T-cell (primary cell): ENCODE measurements at regions not wholly inside any gene's neighbourhood (a gene's known extent, or its start where the extent isn't known, plus 50 kb on each side); places are given as distances from the start of the nearest gene placed in this dataset.
"Not testable (repeated sequence)": the region's sequence is repeated elsewhere in the genome, so short reads cannot be mapped to it uniquely, and the experiment has no call there.

Source experiments
- ATAC-seq, 4 experiments: fragments of 200-7000 bp in 3 of 4; fragments of 150-1000 bp in 1 of 4; cut with Tn5 transposase; replicated peaks in 1 of 4; 1 replicate in 3 of 4; 2 replicates in 1 of 4; pipeline ENCODE4 v1.10.0; 2021; ENCODE audit warnings: moderate library complexity in 3 of 4, mild to moderate bottlenecking in 2 of 4, moderate number of reproducible peaks in 1 of 4
- CTCF ChIA-PET, 2 donors: fragments of 300-600 bp; sonication (Branson Sonifier 250); formaldehyde crosslinking; loops; one replicate each; lab custom pipeline; 2022; ENCODE audit warnings: antibody characterized with exemption in 2 of 2; lab: Charles Lee
- POLR2A ChIA-PET, 2 donors: fragments of 300-600 bp; sonication (Branson Sonifier 250); formaldehyde crosslinking; loops; one replicate each; lab custom pipeline; 2022; ENCODE audit warnings: antibody characterized with exemption in 2 of 2; lab: Charles Lee
- DNase-seq, 35 experiments: peaks; one replicate each; pipeline versions ENCODE4 v3.0.0 to v3.0.0-alpha.2; 2013 to 2023
- H3K27ac ChIP-seq: one replicate; pipeline ENCODE4 v1.5.1; 2013; ENCODE audit warnings: low read length
- H3K27me3 ChIP-seq, 2 experiments: replicated peaks in 1 of 2; 1 replicate in 1 of 2; 2 replicates in 1 of 2; pipeline versions ENCODE4 v1.6.1 to v1.7.0; 2013; ENCODE audit warnings: low read length in 1 of 2, mixed read lengths in 1 of 2; ENCODE audit not compliant: control insufficient read depth in 2 of 2, insufficient read depth in 2 of 2; ENCODE audit errors: extremely low read depth in 1 of 2
- H3K36me3 ChIP-seq, 2 donors: 1 replicate in 1 of 2; 2 replicates in 1 of 2; pipeline versions ENCODE4 v1.6.1 to v1.7.0; 2013; ENCODE audit warnings: low read length in 1 of 2; ENCODE audit not compliant: control insufficient read depth in 2 of 2, insufficient read depth in 1 of 2; ENCODE audit errors: extremely low read depth in 1 of 2
- H3K4me1 ChIP-seq, 2 experiments: 1 replicate in 1 of 2; 2 replicates in 1 of 2; pipeline versions ENCODE4 v1.6.1 to v1.7.0; 2013; ENCODE audit warnings: low read length in 2 of 2, mixed read lengths in 1 of 2; ENCODE audit not compliant: insufficient read depth in 2 of 2, control insufficient read depth in 1 of 2; ENCODE audit errors: extremely low read depth in 1 of 2
- H3K4me3 ChIP-seq, 2 donors: 1 replicate in 1 of 2; 2 replicates in 1 of 2; pipeline versions ENCODE4 v1.5.1 to v1.7.0; 2013; ENCODE audit warnings: mild to moderate bottlenecking in 2 of 2, low read length in 1 of 2, moderate library complexity in 1 of 2; ENCODE audit not compliant: control insufficient read depth in 1 of 2; ENCODE audit errors: extremely low read depth in 1 of 2
- H3K9me3 ChIP-seq: 2 replicates; pipeline ENCODE4 v1.7.0; 2013
- H3K27ac Mint-ChIP-seq, 2 donors: one replicate each; pipeline ENCODE4 v1.8.0; 2020 to 2021; ENCODE audit warnings: mild to moderate bottlenecking in 2 of 2, mixed read lengths in 2 of 2
- H3K27me3 Mint-ChIP-seq, 2 donors: one replicate each; pipeline ENCODE4 v1.8.0; 2021 to 2022; ENCODE audit warnings: mixed read lengths in 2 of 2
- H3K36me3 Mint-ChIP-seq: one replicate; pipeline ENCODE4 v1.8.0; 2021; ENCODE audit warnings: mixed read lengths
- H3K4me1 Mint-ChIP-seq, 3 donors: one replicate each; pipeline ENCODE4 v1.8.0; 2020 to 2022; ENCODE audit warnings: mixed read lengths in 3 of 3, mild to moderate bottlenecking in 1 of 3
- H3K4me3 Mint-ChIP-seq, 3 donors: one replicate each; pipeline ENCODE4 v1.8.0; 2020 to 2022; ENCODE audit warnings: mild to moderate bottlenecking in 3 of 3, mixed read lengths in 3 of 3, moderate library complexity in 3 of 3
- H3K9me3 Mint-ChIP-seq, 3 donors: one replicate each; pipeline ENCODE4 v1.8.0; 2020 to 2022; ENCODE audit warnings: mixed read lengths in 3 of 3
- WGBS: methylation state at CpG from one replicate; pipeline ENCODE4 v1.1.5; 2013; ENCODE audit warnings: missing lambda C conversion rate; ENCODE audit not compliant: insufficient coverage; 5-methylcytosine and 5-hydroxymethylcytosine counted together

GRCh38 chr21:28126521-28127174, 866.0 kb downstream of the LTN1 start:
- H3K36me3 ChIP-seq: no peaks in the 10 kb centered on the region
- no peaks in the 10 kb centered on the region for H3K9me3 ChIP-seq
- ChIA-PET POLR2A (no interaction called here), CTCF (no interaction called here)
- no peaks in the 10 kb centered on the region for H3K4me1 ChIP-seq
- H3K27me3 ChIP-seq: peaks cover 0 to 2% of the 10 kb centered on the region in 2 experiments
- ATAC-seq: no peak
- DNase-seq: no peak
- no peak overlapping the region for H3K27ac ChIP-seq
- no peaks in the 10 kb centered on the region for H3K4me1 Mint-ChIP-seq
- peaks cover 1 to 10% (median 6%) of the 10 kb centered on the region in 3 donors for H3K9me3 Mint-ChIP-seq
- no peak overlapping the region for H3K4me3 ChIP-seq
- no peak overlapping the region for H3K4me3 Mint-ChIP-seq
- H3K27me3 Mint-ChIP-seq: no peaks in the 10 kb centered on the region
- H3K36me3 Mint-ChIP-seq: no peaks in the 10 kb centered on the region
- WGBS: no CpG with 5 or more reads among the region's 1 CpG
- no peak overlapping the region for H3K27ac Mint-ChIP-seq

- no peak for ATAC-seq
- ChIA-PET POLR2A (no interaction called here), CTCF (no interaction called here)
- no peak overlapping the region for H3K27ac ChIP-seq
- H3K9me3 ChIP-seq: no peaks in the 10 kb centered on the region
- Mint-ChIP-seq H3K4me1 (no peaks in the 10 kb centered on the region), H3K36me3 (no peaks in the 10 kb centered on the region), H3K27ac (no peak overlapping the region), H3K27me3 (no peaks in the 10 kb centered on the region), H3K9me3 (peaks cover 0 to 14% (median 0%) of the 10 kb centered on the region in 3 donors), H3K4me3 (no peak overlapping the region)
- no peaks in the 10 kb centered on the region for H3K4me1 ChIP-seq
- no peaks in the 10 kb centered on the region for H3K36me3 ChIP-seq
- no CpG with 5 or more reads among the region's 2 CpGs for WGBS
- no peak for DNase-seq
- no peak overlapping the region for H3K4me3 ChIP-seq
- H3K27me3 ChIP-seq: no peaks in the 10 kb centered on the region
Measured at GRCh38 chr21:28124541-28124940, 868.1 kb downstream of the LTN1 start.

- Mint-ChIP-seq H3K27ac (no peak overlapping the region), H3K36me3 (no peaks in the 10 kb centered on the region), H3K27me3 (no peaks in the 10 kb centered on the region), H3K4me1 (no peaks in the 10 kb centered on the region), H3K9me3 (peaks cover 3 to 11% (median 4%) of the 10 kb centered on the region in 3 donors), H3K4me3 (no peak overlapping the region)
- Histone ChIP-seq H3K36me3 (no peaks in the 10 kb centered on the region), H3K9me3 (no peaks in the 10 kb centered on the region), H3K27ac (no peak overlapping the region), H3K4me1 (no peaks in the 10 kb centered on the region), H3K4me3 (no peak overlapping the region), H3K27me3 (no peaks in the 10 kb centered on the region)
- POLR2A ChIA-PET: no interaction called here
- CTCF ChIA-PET: no interaction called here
- 94% methylated on average over 2 of the region's 3 CpGs for WGBS
- no peak for DNase-seq
- no peak for ATAC-seq
Measured at GRCh38 chr21:28118570-28118969, 874.1 kb downstream of the LTN1 start.

- H3K4me3 Mint-ChIP-seq, H3K36me3 Mint-ChIP-seq, H3K27ac Mint-ChIP-seq, H3K27me3 Mint-ChIP-seq, DNase-seq, H3K27me3 ChIP-seq, H3K27ac ChIP-seq, H3K36me3 ChIP-seq, ATAC-seq, H3K4me1 Mint-ChIP-seq, H3K9me3 ChIP-seq, H3K4me1 ChIP-seq, H3K4me3 ChIP-seq: not testable (repeated sequence)
- H3K9me3 Mint-ChIP-seq: peaks cover 4 to 14% (median 5%) of the 10 kb centered on the region in 3 donors
- ChIA-PET CTCF (interaction anchor here in 1 of 2 donors (1.2 kb wide), 1 partner anchor 491 kb away, joined by 4 read pairs; no protein-coding TSS in a partner anchor), POLR2A (interaction anchor here in 1 of 2 donors (0.6 kb wide), 1 partner anchor 115 kb away, joined by 3 read pairs; no protein-coding TSS in a partner anchor)
- WGBS: 62% methylated on average over 2 of the region's 5 CpGs
Measured at GRCh38 chr21:28114986-28115385, 877.7 kb downstream of the LTN1 start.

GRCh38 chr21:28113718-28114117, 879.0 kb downstream of the LTN1 start:
- Histone ChIP-seq H3K4me1 (no peaks in the 10 kb centered on the region), H3K27me3 (no peaks in the 10 kb centered on the region), H3K27ac (no peak overlapping the region), H3K36me3 (no peaks in the 10 kb centered on the region), H3K4me3 (no peak overlapping the region), H3K9me3 (peaks cover 2% of the 10 kb centered on the region)
- CTCF ChIA-PET: no interaction called here
- H3K36me3 Mint-ChIP-seq: no peaks in the 10 kb centered on the region
- POLR2A ChIA-PET: no interaction called here
- H3K4me3 Mint-ChIP-seq: no peak overlapping the region
- H3K27ac Mint-ChIP-seq: no peak overlapping the region
- DNase-seq (no peak), ATAC-seq (no peak)
- no peaks in the 10 kb centered on the region for H3K4me1 Mint-ChIP-seq
- H3K9me3 Mint-ChIP-seq: peaks cover 5 to 10% (median 6%) of the 10 kb centered on the region in 3 donors
- no peaks in the 10 kb centered on the region for H3K27me3 Mint-ChIP-seq

GRCh38 chr21:28112511-28112910, 880.2 kb downstream of the LTN1 start:
- no peak for ATAC-seq
- Histone ChIP-seq H3K27ac (no peak overlapping the region), H3K9me3 (peaks cover 2% of the 10 kb centered on the region), H3K36me3 (no peaks in the 10 kb centered on the region), H3K4me3 (no peak overlapping the region), H3K27me3 (no peaks in the 10 kb centered on the region), H3K4me1 (no peaks in the 10 kb centered on the region)
- ChIA-PET CTCF (no interaction called here), POLR2A (no interaction called here)
- no peak overlapping the region for H3K4me3 Mint-ChIP-seq
- H3K36me3 Mint-ChIP-seq: no peaks in the 10 kb centered on the region
- H3K27ac Mint-ChIP-seq: no peak overlapping the region
- no peaks in the 10 kb centered on the region for H3K4me1 Mint-ChIP-seq
- peaks cover 5 to 10% (median 7%) of the 10 kb centered on the region in 3 donors for H3K9me3 Mint-ChIP-seq
- H3K27me3 Mint-ChIP-seq: no peaks in the 10 kb centered on the region
- WGBS: no CpG with 5 or more reads among the region's 5 CpGs
- no peak for DNase-seq
